Endothelial cell of umbilical vein (primary cell): ENCODE measurements at regions not wholly inside any gene's neighbourhood (a gene's known extent, or its start where the extent isn't known, plus 50 kb on each side); places are given as distances from the start of the nearest gene placed in this dataset.

Experiments used
- BruUV-seq: library from RNA; stranded (reverse); fragments of 400-500 nt; replicated peaks from 2 replicates; lab custom pipeline; 2021; lab: Mats Ljungman, UMichigan
- CTCF ChIA-PET: fragments of 300-600, 350-600 bp; sonication (Branson Sonifier 250); formaldehyde crosslinking; loops from one replicate; lab custom pipeline; 2021; ENCODE audit warnings: antibody characterized with exemption, inconsistent platforms; lab: Charles Lee
- POLR2A ChIA-PET: fragments of 300-600, 350-600 bp; sonication (Branson Sonifier 250); formaldehyde crosslinking; loops from one replicate; lab custom pipeline; 2021; ENCODE audit warnings: antibody characterized with exemption, inconsistent platforms; lab: Charles Lee
- DNase-seq: peaks from one replicate; pipeline ENCODE4 v3.0.0-alpha.2; 2011; ENCODE audit warnings: low read depth, low spot score
- FAIRE-seq: peaks from 2 replicates; lab custom pipeline; 2011; peaks lifted over from hg19 to GRCh38; lab: Jason Lieb, UNC
- H2AFZ ChIP-seq: 2 replicates; pipeline ENCODE4 v1.6.0; 2012; ENCODE audit warnings: low read depth, low read length, control low read depth, inconsistent platforms
- H3K27ac ChIP-seq: 2 replicates; pipeline ENCODE4 v1.5.1; 2011; ENCODE audit warnings: low read depth, mild to moderate bottlenecking, control low read depth, low read length, moderate library complexity; ENCODE audit not compliant: insufficient read depth
- H3K27me3 ChIP-seq, 2 experiments: 2 replicates each; pipeline versions ENCODE4 v1.6.0 to v1.6.1; 2011; ENCODE audit warnings: low read length in 2 of 2, mixed read lengths in 1 of 2; ENCODE audit not compliant: control insufficient read depth in 2 of 2, insufficient read depth in 2 of 2
- H3K36me3 ChIP-seq, 2 experiments: 2 replicates in 1 of 2; 3 replicates in 1 of 2; pipeline ENCODE4 v1.5.1; 2011; ENCODE audit warnings: low read length in 2 of 2, mild to moderate bottlenecking in 1 of 2, moderate library complexity in 1 of 2; ENCODE audit not compliant: control insufficient read depth in 2 of 2, insufficient read depth in 2 of 2; ENCODE audit errors: extremely low read depth in 1 of 2
- H3K4me1 ChIP-seq: 3 replicates; pipeline ENCODE4 v1.5.1; 2011; ENCODE audit warnings: mild to moderate bottlenecking, low read length; ENCODE audit not compliant: control insufficient read depth, insufficient read depth; ENCODE audit errors: extremely low read depth
- H3K4me2 ChIP-seq: 2 replicates; pipeline ENCODE4 v1.6.1; 2011; ENCODE audit warnings: low read length, control low read depth, mixed read lengths; ENCODE audit not compliant: insufficient read depth
- H3K4me3 ChIP-seq, 3 experiments: fragments of 200-600 bp in 1 of 3; sonication (generic), shearing (Covaris generic) in 1 of 3; replicated peaks in 1 of 3; 2 replicates each; pipeline ENCODE4 v1.5.1; 2011 to 2016; ENCODE audit warnings: control low read depth in 3 of 3, low read length in 3 of 3, mild to moderate bottlenecking in 2 of 3, inconsistent platforms in 1 of 3, low read depth in 1 of 3, moderate library complexity in 1 of 3; ENCODE audit not compliant: insufficient read depth in 1 of 3
- H3K79me2 ChIP-seq: 2 replicates; pipeline ENCODE4 v1.6.0; 2012; ENCODE audit warnings: low read length, inconsistent platforms; ENCODE audit not compliant: control insufficient read depth, insufficient read depth
- H3K9ac ChIP-seq: replicated peaks from 2 replicates; pipeline ENCODE3; 2011; ENCODE audit warnings: low read length, control low read depth; ENCODE audit not compliant: insufficient read depth; ENCODE audit errors: extremely low read depth
- H3K9me1 ChIP-seq: replicated peaks from 3 replicates; pipeline ENCODE4 v1.6.0; 2011; ENCODE audit warnings: mild to moderate bottlenecking, low read length; ENCODE audit not compliant: control insufficient read depth, insufficient read depth; ENCODE audit errors: extremely low read depth
- H3K9me3 ChIP-seq: replicated peaks from 2 replicates; pipeline ENCODE4 v1.5.1; 2012; ENCODE audit warnings: low read length, inconsistent platforms; ENCODE audit not compliant: control insufficient read depth, insufficient read depth
- H4K20me1 ChIP-seq: replicated peaks from 2 replicates; pipeline ENCODE3; 2011; ENCODE audit warnings: mild to moderate bottlenecking, low read length; ENCODE audit not compliant: control insufficient read depth, insufficient read depth; ENCODE audit errors: extremely low read depth
- CTCF ChIP-seq, 2 donors: IDR thresholded peaks; 1 replicate in 1 of 2; 2 replicates in 1 of 2; pipeline ENCODE4 v1.5.1; 2011; ENCODE audit warnings: low read length in 2 of 2, mild to moderate bottlenecking in 2 of 2, moderate library complexity in 2 of 2, control low read depth in 1 of 2, inconsistent platforms in 1 of 2, low read depth in 1 of 2; ENCODE audit not compliant: insufficient read depth in 1 of 2; ENCODE audit errors: extremely low read depth in 1 of 2
- EZH2 ChIP-seq: IDR thresholded peaks from 2 replicates; pipeline ENCODE4 v1.6.1; 2012; ENCODE audit warnings: borderline replicate concordance, low read depth, mild to moderate bottlenecking, moderate library complexity, low read length, inconsistent platforms; ENCODE audit not compliant: severe bottlenecking
- FOS ChIP-seq: IDR thresholded peaks from 2 replicates; pipeline ENCODE4 v1.6.1; 2011; ENCODE audit warnings: mild to moderate bottlenecking, low read length, moderate library complexity, borderline replicate concordance; ENCODE audit not compliant: insufficient read depth
- GATA2 ChIP-seq: IDR thresholded peaks from 2 replicates; pipeline ENCODE4 v1.7.0; 2011; ENCODE audit warnings: low read depth, mild to moderate bottlenecking, moderate library complexity, mixed read lengths, low read length; ENCODE audit not compliant: insufficient read length, insufficient read depth
- JUN ChIP-seq: IDR thresholded peaks from 2 replicates; pipeline ENCODE4 v1.6.1; 2011; ENCODE audit warnings: borderline replicate concordance, low read depth; ENCODE audit not compliant: insufficient read length, insufficient read depth
- MAX ChIP-seq: IDR thresholded peaks from 2 replicates; pipeline ENCODE4 v1.6.1; 2011; ENCODE audit not compliant: insufficient read depth, insufficient read length
- MYC ChIP-seq: IDR thresholded peaks from one replicate; pipeline ENCODE4 v1.6.1; 2011; ENCODE audit warnings: mild to moderate bottlenecking, low read depth, low read length
- POLR2A ChIP-seq: IDR thresholded peaks from 2 replicates; pipeline ENCODE4 v1.6.1; 2012; ENCODE audit warnings: low read depth, mild to moderate bottlenecking, control low read depth, low read length
- POLR2AphosphoS5 ChIP-seq: IDR thresholded peaks from 2 replicates; pipeline ENCODE4 v1.6.1; 2012; ENCODE audit warnings: low read depth, mild to moderate bottlenecking, control low read depth, low read length, moderate library complexity; ENCODE audit not compliant: insufficient read depth
- dilution Hi-C: fragments of 300-500 bp; cut with MboI; formaldehyde crosslinking; loops from one replicate; pipeline ENCODE4 v1.15.0; 2019; ENCODE audit warnings: low sequenced_read_pairs; ENCODE audit not compliant: extremely low pct_ligation_motif_present
- intact Hi-C: fragments of 100-400 bp; cut with micrococcal nuclease; formaldehyde crosslinking; loops from one replicate; pipeline ENCODE4 v1.10.0; 2022

- intact Hi-C loops = loop anchor here (10.0 kb wide), 1 partner anchor 376 kb away; no protein-coding TSS in a partner anchor
- Histone ChIP-seq H3K27me3 (no peaks in the 10 kb centered on the region), H3K9ac (no peak overlapping the region), H4K20me1 (no peaks in the 10 kb centered on the region), H3K4me2 (no peak overlapping the region), H3K9me3 (no peaks in the 10 kb centered on the region), H3K36me3 (no peaks in the 10 kb centered on the region), H3K27ac (no peak overlapping the region), H2AFZ (no peak overlapping the region), H3K9me1 (no peaks in the 10 kb centered on the region), H3K79me2 (no peaks in the 10 kb centered on the region), H3K4me3 (no peak overlapping the region), H3K4me1 (peaks cover 39% of the 10 kb centered on the region)
- ChIA-PET POLR2A (interaction anchor here (0.8 kb wide), 1 partner anchor 130 kb away, joined by 4 read pairs; no protein-coding TSS in a partner anchor), CTCF (interaction anchor here (1.0 to 1.6 kb wide), 2 partner anchors 42 to 79 kb away, joined by 3 read pairs; no protein-coding TSS in a partner anchor)
- dilution Hi-C loops = no loop called here
- FAIRE-seq (no peak), DNase-seq (no peak)
- TF ChIP-seq MAX (no peak), POLR2A (no peak), GATA2 (no peak), CTCF (IDR thresholded peaks at IDR 0.05; ENCODE audit: extremely low read depth in 1 of 2, insufficient read depth in 1 of 2, low read depth in 1 of 2, low read length in 2 of 2) (no peak), POLR2AphosphoS5 (no peak), MYC (no peak), EZH2 (no peak), JUN (no peak), FOS (no peak)
- BruUV-seq = no TSS peak
Observed at GRCh38 chr1:58890609-58891008, 106.8 kb upstream of the JUN start.
